HEK293 (cell line): ENCODE measurements at regions not wholly inside any gene's neighbourhood (a gene's known extent, or its start where the extent isn't known, plus 50 kb on each side); places are given as distances from the start of the nearest gene placed in this dataset.

Experiments used
- PRDM10 ChIP-seq: fragments of 450-650 bp; formaldehyde crosslinking; IDR thresholded peaks from 2 replicates; pipeline ENCODE4 v1.5.1; 2016; ENCODE audit warnings: missing biosample characterization, missing genetic modification characterization
- PRDM2 ChIP-seq: fragments of 450-650 bp; formaldehyde crosslinking; IDR thresholded peaks from 2 replicates; pipeline ENCODE4 v1.5.1; 2016; ENCODE audit warnings: missing biosample characterization, missing genetic modification characterization, borderline replicate concordance
- SCRT2 ChIP-seq: fragments of 450-650 bp; formaldehyde crosslinking; IDR thresholded peaks from 2 replicates; pipeline ENCODE4 v1.5.1; 2016; ENCODE audit warnings: missing biosample characterization, missing genetic modification characterization
- SP3 ChIP-seq: fragments of 450-650 bp; formaldehyde crosslinking; IDR thresholded peaks from 2 replicates; pipeline ENCODE4 v1.5.1; 2016; ENCODE audit warnings: missing biosample characterization, missing genetic modification characterization
- ZBTB26 ChIP-seq: fragments of 450-650 bp; formaldehyde crosslinking; optimal IDR thresholded peaks from 2 replicates; pipeline ENCODE3; 2016; ENCODE audit warnings: missing biosample characterization, mild to moderate bottlenecking, missing genetic modification characterization
- ZEB2 ChIP-seq: fragments of 450-650 bp; formaldehyde crosslinking; IDR thresholded peaks from 2 replicates; pipeline ENCODE4 v1.5.1; 2016; ENCODE audit warnings: missing biosample characterization, missing genetic modification characterization
- ZFHX2 ChIP-seq: fragments of 450-650 bp; formaldehyde crosslinking; conservative IDR thresholded peaks from 2 replicates; pipeline ENCODE4 v1.5.1; 2016; ENCODE audit warnings: missing biosample characterization, missing genetic modification characterization
- ZFP69B ChIP-seq: fragments of 450-650 bp; formaldehyde crosslinking; IDR thresholded peaks from 2 replicates; pipeline ENCODE4 v1.5.1; 2016; ENCODE audit warnings: missing biosample characterization, missing genetic modification characterization
- ZNF174 ChIP-seq: fragments of 450-650 bp; formaldehyde crosslinking; IDR thresholded peaks from 2 replicates; pipeline ENCODE4 v1.5.0; 2017; ENCODE audit warnings: missing biosample characterization, mild to moderate bottlenecking, missing genetic modification characterization
- ZNF175 ChIP-seq: fragments of 450-650 bp; formaldehyde crosslinking; IDR thresholded peaks from 2 replicates; pipeline ENCODE4 v1.5.1; 2016; ENCODE audit warnings: missing biosample characterization, missing genetic modification characterization
- ZNF19 ChIP-seq: fragments of 450-650 bp; formaldehyde crosslinking; IDR thresholded peaks from 2 replicates; pipeline ENCODE4; 2016; ENCODE audit warnings: missing biosample characterization, missing genetic modification characterization, low read depth
- ZNF202 ChIP-seq: fragments of 450-650 bp; formaldehyde crosslinking; IDR thresholded peaks from 2 replicates; pipeline ENCODE4 v1.5.1; 2016; ENCODE audit warnings: missing biosample characterization, missing genetic modification characterization, borderline replicate concordance
- ZNF292 ChIP-seq: fragments of 450-650 bp; formaldehyde crosslinking; IDR thresholded peaks from 2 replicates; pipeline ENCODE4 v1.5.1; 2016; ENCODE audit warnings: low read depth, missing biosample characterization, missing genetic modification characterization, borderline replicate concordance
- ZNF398 ChIP-seq: fragments of 450-650 bp; formaldehyde crosslinking; IDR thresholded peaks from 2 replicates; pipeline ENCODE4 v1.5.1; 2017; ENCODE audit warnings: missing biosample characterization, missing genetic modification characterization
- ZNF513 ChIP-seq: fragments of 450-650 bp; IDR thresholded peaks from 2 replicates; pipeline ENCODE4 v1.5.1; 2018; ENCODE audit warnings: missing biosample characterization, missing genetic modification characterization
- ZNF530 ChIP-seq: fragments of 450-650 bp; formaldehyde crosslinking; IDR thresholded peaks from 2 replicates; pipeline ENCODE4 v1.5.1; 2016; ENCODE audit warnings: low read depth, missing biosample characterization, missing genetic modification characterization
- ZNF658 ChIP-seq: fragments of 450-650 bp; formaldehyde crosslinking; IDR thresholded peaks from 2 replicates; pipeline ENCODE4; 2016; ENCODE audit warnings: missing biosample characterization, missing genetic modification characterization
- TF ChIP-seq, protein P1 (sequence below): fragments of 450-650 bp; formaldehyde crosslinking; IDR thresholded peaks from 2 replicates; pipeline ENCODE4 v1.5.1; 2016; ENCODE audit warnings: missing biosample characterization, missing genetic modification characterization, low read depth

GRCh38 chr11:116193321-116194131 is 579.3 kb downstream of the BUD13 start (continued):
- TF ChIP-seq ZNF174 (tag by site-specific recombination): no peak
- no peak for TF ChIP-seq ZNF658 (tag by site-specific recombination)
- no peak for TF ChIP-seq ZFHX2 (tag by site-specific recombination)
- no peak for TF ChIP-seq ZNF202 (tag by site-specific recombination)
- TF ChIP-seq ZNF175: no peak
- TF ChIP-seq ZNF292 (tag by site-specific recombination): no peak
- TF ChIP-seq SP3 (tag by site-specific recombination): no peak
- no peak for TF ChIP-seq ZEB2 (tag by site-specific recombination)
- TF ChIP-seq SCRT2 (tag by site-specific recombination): no peak
- no peak for TF ChIP-seq ZFP69B
- peak; percentile 94 for TF ChIP-seq ZNF398 (tag by site-specific recombination)
- TF ChIP-seq PRDM2 (tag by site-specific recombination): no peak
- TF ChIP-seq, protein P1, sequence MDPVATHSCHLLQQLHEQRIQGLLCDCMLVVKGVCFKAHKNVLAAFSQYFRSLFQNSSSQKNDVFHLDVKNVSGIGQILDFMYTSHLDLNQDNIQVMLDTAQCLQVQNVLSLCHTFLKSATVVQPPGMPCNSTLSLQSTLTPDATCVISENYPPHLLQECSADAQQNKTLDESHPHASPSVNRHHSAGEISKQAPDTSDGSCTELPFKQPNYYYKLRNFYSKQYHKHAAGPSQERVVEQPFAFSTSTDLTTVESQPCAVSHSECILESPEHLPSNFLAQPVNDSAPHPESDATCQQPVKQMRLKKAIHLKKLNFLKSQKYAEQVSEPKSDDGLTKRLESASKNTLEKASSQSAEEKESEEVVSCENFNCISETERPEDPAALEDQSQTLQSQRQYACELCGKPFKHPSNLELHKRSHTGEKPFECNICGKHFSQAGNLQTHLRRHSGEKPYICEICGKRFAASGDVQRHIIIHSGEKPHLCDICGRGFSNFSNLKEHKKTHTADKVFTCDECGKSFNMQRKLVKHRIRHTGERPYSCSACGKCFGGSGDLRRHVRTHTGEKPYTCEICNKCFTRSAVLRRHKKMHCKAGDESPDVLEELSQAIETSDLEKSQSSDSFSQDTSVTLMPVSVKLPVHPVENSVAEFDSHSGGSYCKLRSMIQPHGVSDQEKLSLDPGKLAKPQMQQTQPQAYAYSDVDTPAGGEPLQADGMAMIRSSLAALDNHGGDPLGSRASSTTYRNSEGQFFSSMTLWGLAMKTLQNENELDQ (tag by site-specific recombination): no peak
- TF ChIP-seq ZNF513 (tag by site-specific recombination): no peak
- no peak for TF ChIP-seq ZNF530 (tag by site-specific recombination)
- TF ChIP-seq ZBTB26 (tag by site-specific recombination): peak; percentile 16
- TF ChIP-seq ZNF19 (tag by site-specific recombination): no peak
- peak; percentile 74 for TF ChIP-seq PRDM10 (tag by site-specific recombination)
